Daoy (cell line): ENCODE measurements at regions not wholly inside any gene's neighbourhood (a gene's known extent, or its start where the extent isn't known, plus 50 kb on each side); places are given as distances from the start of the nearest gene placed in this dataset.
"Not testable (repeated sequence)": the region's sequence is repeated elsewhere in the genome, so short reads cannot be mapped to it uniquely, and the experiment has no call there.

Experiments
- DNase-seq: peaks from one replicate; pipeline ENCODE4 v3.0.0-alpha.2; 2015; ENCODE audit warnings: low read depth

DNA sequence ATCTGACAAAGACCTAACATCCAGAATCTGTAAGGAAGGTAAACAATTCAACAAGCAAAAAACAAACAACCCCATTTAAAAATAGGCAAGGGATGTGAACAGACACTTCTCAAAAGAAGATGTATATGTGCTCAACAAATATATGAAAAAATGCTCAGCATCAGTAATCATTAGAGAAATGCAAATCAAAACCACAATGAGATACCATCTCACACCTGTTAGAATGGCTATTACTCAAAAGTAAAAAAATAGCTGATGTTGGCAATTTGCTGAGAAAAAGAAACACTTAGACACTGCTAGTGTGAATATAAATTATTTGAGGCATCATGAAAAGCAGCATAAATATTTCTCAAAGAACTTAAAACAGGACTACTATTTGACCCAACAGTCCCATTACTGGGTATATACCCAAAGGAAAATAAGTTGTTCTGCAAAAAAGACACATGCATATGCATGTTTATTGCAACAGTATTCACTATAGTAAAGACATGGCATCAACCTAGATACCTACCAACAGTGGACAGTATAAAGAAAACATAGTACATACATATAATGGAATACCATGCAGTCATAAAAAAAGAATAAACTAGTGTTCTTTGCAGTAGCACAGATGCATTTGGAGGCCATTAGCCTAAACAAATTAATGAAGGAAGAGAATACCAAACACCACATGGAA lies 980.1 kb downstream of the KCNMA1 start:
- DNase-seq, result no peak

GRCh38 chr10:76651154-76651553 lies 986.5 kb downstream of the KCNMA1 start:
- no peak for DNase-seq

GRCh38 chr10:76649723-76650127 lies 987.9 kb downstream of the KCNMA1 start:
- DNase-seq, result peak; percentile 3

DNA sequence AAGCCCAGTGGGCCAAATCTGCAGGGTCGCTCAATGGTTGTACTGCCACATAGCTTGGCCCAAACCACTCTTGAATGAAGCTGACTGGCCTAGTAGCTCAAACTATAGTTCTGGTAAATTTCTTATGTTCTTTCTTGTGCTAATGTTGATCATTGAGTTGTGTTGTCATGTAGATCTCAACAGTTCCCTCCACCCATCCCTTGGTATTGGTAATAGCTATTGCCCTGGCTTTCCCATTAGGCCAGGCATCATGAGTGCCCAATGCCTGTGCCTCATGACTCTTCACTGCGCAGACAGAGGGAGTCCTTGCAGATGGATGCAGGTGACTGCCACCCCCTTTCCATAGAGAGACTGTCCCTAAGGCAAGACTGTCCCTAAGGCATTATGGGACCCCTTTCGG lies 988.4 kb downstream of the KCNMA1 start:
- DNase-seq, result no peak

DNA sequence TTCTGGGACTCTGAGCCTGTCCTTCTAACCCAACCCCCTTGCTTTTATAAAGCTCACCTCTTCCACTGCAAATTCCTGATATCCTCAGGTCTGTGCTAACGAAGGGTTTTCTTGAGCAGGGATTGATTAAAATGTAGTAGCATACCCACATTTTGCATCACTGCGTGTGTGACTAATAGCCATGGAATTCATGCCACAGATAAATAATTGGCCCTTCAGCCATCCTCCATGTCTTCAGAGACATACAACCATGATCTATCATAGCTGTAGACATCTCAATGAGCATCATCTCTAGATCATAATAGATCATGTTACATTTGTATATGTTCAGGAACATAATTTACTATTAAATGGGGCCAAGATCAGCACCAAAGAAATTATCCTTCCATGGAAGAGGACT lies 990.3 kb downstream of the KCNMA1 start:
- DNase-seq, result no peak

DNA sequence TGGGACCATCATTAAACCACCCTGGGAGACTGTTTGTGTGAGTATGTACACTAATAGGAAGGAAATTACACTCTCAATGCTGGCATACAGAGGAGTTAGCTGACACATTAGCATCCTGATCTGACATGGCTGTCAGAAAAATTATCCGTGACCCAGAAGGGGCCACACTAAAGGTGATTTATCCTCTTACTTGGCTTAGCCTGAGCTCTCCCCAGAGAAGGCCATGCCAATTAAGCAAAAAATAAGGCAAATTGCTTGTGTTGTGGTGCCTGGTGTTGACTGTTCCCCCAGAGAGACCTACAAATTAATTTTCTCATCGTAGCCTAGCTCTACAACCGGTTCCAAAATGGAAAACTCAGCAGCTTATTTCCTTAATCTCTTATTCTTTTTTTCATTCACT lies 992.3 kb downstream of the KCNMA1 start:
- no peak for DNase-seq

- DNase-seq, result no peak
These were observed 993.1 kb downstream of the KCNMA1 start for GRCh38 chr10:76644476-76644875.

DNA sequence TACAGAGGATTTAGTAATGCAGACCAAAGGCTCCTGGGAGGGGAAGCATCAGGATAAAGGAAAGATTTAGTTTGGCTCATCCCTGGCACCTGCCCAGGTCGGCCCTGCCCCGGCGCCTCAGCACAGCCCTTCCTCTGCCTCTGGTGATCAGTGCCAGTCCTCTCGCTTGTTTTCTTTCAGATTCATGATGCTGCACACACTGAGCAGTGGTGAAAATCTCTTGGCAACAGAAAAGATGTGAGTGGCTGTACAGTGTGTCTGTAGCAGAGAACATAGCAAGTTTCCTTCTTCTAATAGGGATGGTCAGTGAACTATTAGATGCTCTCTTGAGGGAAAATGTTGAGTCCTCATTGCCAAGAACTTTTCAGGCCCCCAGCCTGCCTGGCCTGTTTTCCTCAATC lies 994.1 kb downstream of the KCNMA1 start:
- no peak for DNase-seq

DNA sequence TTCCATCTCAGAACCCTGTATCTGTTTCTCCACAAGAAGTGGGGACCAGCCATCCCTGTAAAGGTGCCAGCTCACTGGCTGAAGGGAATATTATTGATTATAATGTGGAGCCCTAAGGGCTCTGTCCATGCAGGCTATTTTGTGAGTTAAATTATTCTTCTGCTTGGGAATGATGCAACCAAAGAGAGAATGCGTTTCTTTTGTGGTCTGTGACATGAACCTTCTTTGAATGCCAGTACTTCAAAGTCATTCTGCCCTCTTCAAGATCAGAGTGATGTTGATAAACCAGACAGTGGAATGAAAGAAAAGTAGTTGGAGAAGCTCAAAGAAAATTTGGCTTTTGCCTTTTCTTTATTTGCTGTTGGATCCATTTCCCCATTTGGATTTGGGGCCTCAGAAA lies 995.2 kb downstream of the KCNMA1 start:
- no peak for DNase-seq

DNA sequence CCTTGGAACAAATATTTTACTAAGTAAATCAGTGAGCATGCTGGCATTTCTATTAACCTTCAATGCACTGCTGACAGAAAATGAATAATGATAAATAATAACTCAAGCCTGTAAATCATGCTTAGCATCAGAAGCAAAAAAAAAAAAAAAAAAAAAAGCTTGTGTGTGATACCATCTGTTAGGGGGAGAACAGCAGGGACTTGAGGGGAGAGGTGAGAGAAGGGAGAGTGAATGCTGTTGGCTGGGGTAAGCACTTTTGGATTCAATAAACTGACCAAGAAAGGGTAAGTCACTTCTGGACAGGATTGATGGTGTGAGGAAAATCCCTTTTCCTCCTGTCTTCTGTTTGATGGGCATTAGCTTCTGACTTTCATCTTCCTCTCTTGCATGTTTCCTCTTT lies 996.4 kb downstream of the KCNMA1 start:
- DNase-seq, result no peak

GRCh38 chr10:76640806-76641205 lies 996.8 kb downstream of the KCNMA1 start:
- no peak for DNase-seq

GRCh38 chr10:76632767-76633051 lies 1004.9 kb downstream of the KCNMA1 start:
- peak; percentile 21 for DNase-seq

- no peak for DNase-seq
These were observed 1005.5 kb downstream of the KCNMA1 start for GRCh38 chr10:76631884-76632766.

DNA sequence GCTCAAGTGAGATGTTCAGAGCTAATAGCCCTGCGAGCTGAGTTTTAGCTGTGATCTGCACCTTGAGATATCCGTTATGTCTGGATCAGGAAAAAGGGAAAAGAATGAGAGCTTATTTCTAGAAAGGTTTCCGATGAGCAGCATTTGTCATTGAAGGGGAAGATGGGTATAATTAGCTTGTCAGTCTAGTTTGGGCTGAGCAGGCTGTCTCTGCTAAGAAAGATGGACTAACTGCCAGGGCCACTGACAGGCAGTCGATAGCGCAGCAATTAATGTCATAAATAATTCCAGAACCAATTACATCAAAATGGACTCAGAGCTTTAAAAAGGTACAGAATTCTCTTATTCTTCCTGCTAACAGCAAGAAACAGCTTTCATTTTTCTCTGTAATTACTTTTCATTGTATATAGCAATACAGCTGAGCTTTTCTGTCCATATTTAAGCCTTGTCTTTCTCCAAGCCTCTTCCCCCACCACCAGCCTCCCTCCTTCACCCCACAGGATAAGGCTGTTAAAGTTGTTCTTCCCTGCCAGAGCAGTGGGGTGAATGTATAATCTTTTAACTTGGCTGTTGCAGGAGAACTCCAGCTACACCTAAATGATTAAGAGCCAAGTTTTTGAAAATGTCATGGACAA lies 1006.5 kb downstream of the KCNMA1 start:
- no peak for DNase-seq

GRCh38 chr10:76628801-76629200 lies 1008.8 kb downstream of the KCNMA1 start:
- no peak for DNase-seq

GRCh38 chr10:76626386-76626785 lies 1011.2 kb downstream of the KCNMA1 start:
- no peak for DNase-seq

DNA sequence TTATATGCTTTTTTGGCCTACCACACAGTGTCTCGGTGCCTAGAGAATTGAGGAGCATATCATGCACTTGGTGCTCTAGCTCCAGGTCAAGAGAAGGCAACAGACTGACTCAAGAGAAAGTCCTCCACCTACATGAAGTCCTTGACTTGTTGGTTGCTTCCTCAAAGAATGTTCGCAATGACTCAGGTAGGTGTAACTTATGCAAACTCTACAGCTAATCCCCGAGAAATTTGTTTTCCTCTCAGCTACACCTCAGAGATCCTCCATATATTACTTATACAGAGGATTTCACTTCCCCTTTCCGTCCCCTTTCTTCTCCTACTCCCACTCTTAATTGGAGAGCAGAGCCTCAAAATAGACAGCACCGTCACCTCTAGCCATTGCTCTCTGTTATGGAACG lies 1013.1 kb downstream of the KCNMA1 start:
- no peak for DNase-seq

GRCh38 chr10:76621886-76622620 lies 1015.6 kb downstream of the KCNMA1 start:
- no peak for DNase-seq

DNA sequence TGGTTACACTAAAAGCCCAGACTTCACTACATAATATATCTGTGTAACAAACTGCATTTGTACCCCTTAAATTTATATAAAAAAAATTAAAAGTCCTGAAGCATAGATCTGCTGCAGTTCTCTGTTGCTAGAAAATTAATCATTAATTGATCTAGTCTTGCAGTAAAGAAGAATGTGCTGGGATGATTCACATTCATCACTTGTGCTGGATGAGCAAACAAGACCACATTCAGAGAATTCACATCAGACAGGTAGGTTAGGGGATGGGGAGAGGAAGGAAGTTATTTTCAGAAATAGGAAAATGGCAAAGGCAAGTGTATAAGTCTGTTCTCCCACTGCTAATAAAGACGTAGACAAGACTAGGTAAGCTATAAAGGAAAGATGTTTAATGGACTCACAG lies 1019.0 kb downstream of the KCNMA1 start:
- DNase-seq, result no peak

GRCh38 chr10:76618171-76618570 lies 1019.4 kb downstream of the KCNMA1 start:
- no peak for DNase-seq

- not testable (repeated sequence) for DNase-seq
These were observed 1020.9 kb downstream of the KCNMA1 start for GRCh38 chr10:76616666-76617065.

DNA sequence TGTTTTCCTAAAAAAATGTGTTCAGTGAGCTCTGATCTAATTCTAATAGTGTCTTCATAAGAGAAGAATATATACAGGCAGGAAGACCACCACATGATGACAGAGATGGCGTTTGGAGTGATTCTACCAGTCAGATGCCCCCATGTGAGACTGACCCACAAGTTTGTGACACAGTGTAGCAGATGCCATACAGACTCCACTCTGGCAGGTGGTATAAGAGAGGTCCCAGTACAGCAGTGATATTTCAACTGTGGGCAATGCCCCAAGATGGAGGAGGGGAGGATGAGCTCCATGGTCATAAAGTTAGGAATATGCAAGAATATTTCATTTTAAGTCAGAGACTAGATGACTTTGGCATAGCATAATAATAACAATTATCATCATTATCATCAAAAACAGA lies 1022.6 kb downstream of the KCNMA1 start:
- no peak for DNase-seq
